ENCODE measurements at regions not wholly inside any gene's neighbourhood (a gene's known extent, or its start where the extent isn't known, plus 50 kb on each side); places are given as distances from the start of the nearest gene placed in this dataset.
A peak's percentile ranks its signal among the peaks of the same experiment; 100 is the strongest.

DNA sequence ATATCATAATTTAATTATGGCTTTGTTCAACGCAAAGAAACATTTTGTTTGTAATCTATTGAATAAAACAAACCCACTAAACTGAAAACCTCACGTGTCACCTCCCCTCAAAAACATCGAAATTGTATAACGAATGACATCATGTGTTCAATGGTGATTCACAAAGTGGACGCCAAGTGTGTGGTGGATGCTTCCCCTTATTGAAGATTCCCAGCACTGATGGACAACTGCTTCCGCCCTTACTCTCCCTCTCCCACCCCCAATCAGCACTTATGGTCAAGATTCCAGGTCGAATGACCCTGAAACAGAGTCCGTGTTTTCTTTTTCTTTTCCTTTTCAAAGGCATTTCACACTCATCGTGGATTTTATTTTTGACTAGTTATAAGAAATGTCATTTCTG lies 383.0 kb upstream of the SMIM21 start:
- Histone ChIP-seq H3K36me3 (ENCODE audit: insufficient read depth in 1 of 2, low read depth in 1 of 2) (no peaks in the 10 kb centered on the region), H3K27me3 (ENCODE audit: insufficient read depth in 3 of 3, low read length in 2 of 3) (peaks cover 0 to 6% (median 0%) of the 10 kb centered on the region in 3 donors), H3K4me3 (no peak overlapping the region), H3K9me3 (no peaks in the 10 kb centered on the region), H3K27ac (no peak overlapping the region), H3K4me1 (no peaks in the 10 kb centered on the region)
- no peak for ATAC-seq
- intact Hi-C loops (cut with DNase I), result no loop called here
- 39 to 59% (median 46%) methylated on average over 9 of the region's 9 CpGs for WGBS, 3 donors
- DNase-seq, result no peak
- TF ChIP-seq, protein P1, sequence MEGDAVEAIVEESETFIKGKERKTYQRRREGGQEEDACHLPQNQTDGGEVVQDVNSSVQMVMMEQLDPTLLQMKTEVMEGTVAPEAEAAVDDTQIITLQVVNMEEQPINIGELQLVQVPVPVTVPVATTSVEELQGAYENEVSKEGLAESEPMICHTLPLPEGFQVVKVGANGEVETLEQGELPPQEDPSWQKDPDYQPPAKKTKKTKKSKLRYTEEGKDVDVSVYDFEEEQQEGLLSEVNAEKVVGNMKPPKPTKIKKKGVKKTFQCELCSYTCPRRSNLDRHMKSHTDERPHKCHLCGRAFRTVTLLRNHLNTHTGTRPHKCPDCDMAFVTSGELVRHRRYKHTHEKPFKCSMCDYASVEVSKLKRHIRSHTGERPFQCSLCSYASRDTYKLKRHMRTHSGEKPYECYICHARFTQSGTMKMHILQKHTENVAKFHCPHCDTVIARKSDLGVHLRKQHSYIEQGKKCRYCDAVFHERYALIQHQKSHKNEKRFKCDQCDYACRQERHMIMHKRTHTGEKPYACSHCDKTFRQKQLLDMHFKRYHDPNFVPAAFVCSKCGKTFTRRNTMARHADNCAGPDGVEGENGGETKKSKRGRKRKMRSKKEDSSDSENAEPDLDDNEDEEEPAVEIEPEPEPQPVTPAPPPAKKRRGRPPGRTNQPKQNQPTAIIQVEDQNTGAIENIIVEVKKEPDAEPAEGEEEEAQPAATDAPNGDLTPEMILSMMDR (IDR thresholded peaks at IDR 0.05), result no peak

GRCh38 chr18:75809926-75810255 lies 382.4 kb upstream of the SMIM21 start:
- DNase-seq, result no peak
- ATAC-seq, result no peak
- TF ChIP-seq, protein P1 (IDR thresholded peaks at IDR 0.05), result no peak
- Histone ChIP-seq H3K27me3 (ENCODE audit: insufficient read depth in 3 of 3, low read length in 2 of 3) (peaks cover 0 to 6% (median 0%) of the 10 kb centered on the region in 3 donors), H3K27ac (no peak overlapping the region), H3K36me3 (ENCODE audit: insufficient read depth in 1 of 2, low read depth in 1 of 2) (no peaks in the 10 kb centered on the region), H3K9me3 (no peaks in the 10 kb centered on the region), H3K4me3 (no peak overlapping the region), H3K4me1 (no peaks in the 10 kb centered on the region)
- intact Hi-C loops (cut with DNase I), result loop anchor here in 1 of 2 donors (5.0 kb wide), 1 partner anchor 1908 kb away; no protein-coding TSS in a partner anchor
- WGBS, 3 donors, result 41 to 52% (median 48%) methylated on average over 6 of the region's 6 CpGs

DNA sequence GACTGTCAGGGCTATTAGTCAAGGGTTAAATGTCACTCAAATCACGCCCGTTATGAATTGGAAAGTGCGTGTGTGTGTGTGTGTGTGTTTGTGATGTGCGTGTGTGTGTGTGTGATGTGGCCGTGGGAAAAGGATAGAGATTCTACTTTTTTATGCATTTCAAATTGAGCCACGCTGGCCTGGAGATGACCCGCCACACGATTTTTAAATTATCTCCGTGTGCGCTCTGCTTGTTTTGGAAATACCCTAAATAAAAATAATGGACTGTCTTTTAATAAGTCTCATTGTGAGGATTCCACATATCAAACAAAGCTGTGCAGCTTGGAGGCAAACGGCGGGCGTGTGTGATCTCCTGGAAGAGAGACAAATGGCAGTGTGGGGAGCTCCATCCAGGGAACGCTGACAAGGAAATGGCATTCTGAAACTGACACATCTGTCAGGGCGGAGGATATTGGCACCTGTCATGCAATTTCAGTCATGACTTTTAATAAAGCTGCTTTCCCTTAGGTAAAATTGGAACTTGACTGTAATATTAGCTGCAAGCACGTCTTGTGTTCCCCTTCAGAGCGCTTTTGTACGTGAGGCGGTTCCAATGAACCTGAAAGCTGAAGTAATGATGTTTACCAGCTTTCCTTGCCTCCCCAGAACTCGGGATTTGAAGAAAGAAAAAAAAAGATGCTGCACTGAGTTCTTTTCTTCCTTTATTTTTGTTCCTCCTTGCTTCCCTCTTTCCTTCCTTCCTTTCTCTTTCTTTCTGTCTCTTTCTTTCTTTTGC lies 381.8 kb upstream of the SMIM21 start:
- H3K4me1 ChIP-seq, result no peaks in the 10 kb centered on the region
- H3K36me3 ChIP-seq (ENCODE audit: insufficient read depth in 1 of 2, low read depth in 1 of 2), result no peaks in the 10 kb centered on the region
- 17 to 22% (median 20%) methylated on average over 20 of the region's 20 CpGs for WGBS, 3 donors
- H3K27ac ChIP-seq, result no peak overlapping the region
- intact Hi-C loops (cut with DNase I), result loop anchor here in 1 of 2 donors (5.0 kb wide), 1 partner anchor 1907 kb away; no protein-coding TSS in a partner anchor
- TF ChIP-seq, protein P1 (IDR thresholded peaks at IDR 0.05), result no peak
- H3K9me3 ChIP-seq, result no peaks in the 10 kb centered on the region
- no peak overlapping the region for H3K4me3 ChIP-seq
- peaks cover 0 to 6% (median 0%) of the 10 kb centered on the region in 3 donors for H3K27me3 ChIP-seq (ENCODE audit: insufficient read depth in 3 of 3, low read length in 2 of 3)
- no peak for DNase-seq
- peak in 1 of 4 donors; percentile 50 for ATAC-seq

DNA sequence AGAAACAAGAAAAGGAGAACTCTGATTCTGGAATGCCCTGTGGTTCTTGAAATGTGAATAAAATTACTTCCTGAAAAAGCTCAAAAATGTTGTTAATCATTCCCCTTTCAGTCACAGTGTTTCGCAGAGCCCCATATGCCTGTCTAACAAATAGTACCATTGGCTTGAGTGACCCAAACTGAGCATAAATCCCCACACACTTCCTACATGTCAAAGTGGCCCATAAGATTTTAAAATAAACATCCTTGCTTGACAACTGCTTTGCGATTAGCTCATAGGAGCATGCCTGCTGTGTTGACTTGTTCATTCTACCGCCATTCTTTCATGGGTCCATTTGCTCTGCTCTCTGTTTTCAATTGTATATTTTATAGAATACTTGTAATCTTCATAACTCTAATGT lies 377.8 kb upstream of the SMIM21 start:
- no peak for ATAC-seq

More for the DNA sequence above, 377.8 kb upstream of the SMIM21 start:
- H3K9me3 ChIP-seq, result no peaks in the 10 kb centered on the region
- no peaks in the 10 kb centered on the region for H3K36me3 ChIP-seq (ENCODE audit: insufficient read depth in 1 of 2, low read depth in 1 of 2)
- TF ChIP-seq, protein P1 (IDR thresholded peaks at IDR 0.05), result no peak
- no peak overlapping the region for H3K27ac ChIP-seq
- no peak overlapping the region for H3K4me3 ChIP-seq
- no peaks in the 10 kb centered on the region for H3K4me1 ChIP-seq
- no peaks in the 10 kb centered on the region for H3K27me3 ChIP-seq (ENCODE audit: insufficient read depth in 3 of 3, low read length in 2 of 3)
- intact Hi-C loops (cut with DNase I), result loop anchor here in 1 of 2 donors (5.0 kb wide), 1 partner anchor 1903 kb away; no protein-coding TSS in a partner anchor
- DNase-seq, result no peak
- 79 to 86% (median 86%) methylated on average over 3 of the region's 3 CpGs for whole genome bisulfite sequencing, 3 donors

All from psoas muscle (tissue), 7 donors.